Cardiac fibroblast (primary cell): ENCODE measurements at regions not wholly inside any gene's neighbourhood (a gene's known extent, or its start where the extent isn't known, plus 50 kb on each side); places are given as distances from the start of the nearest gene placed in this dataset.
"Not testable (repeated sequence)": the region's sequence is repeated elsewhere in the genome, so short reads cannot be mapped to it uniquely, and the experiment has no call there.

Source experiments
- DNase-seq, 2 donors: peaks; one replicate each; pipeline versions ENCODE4 v3.0.0 to v3.0.0-alpha.2; 2010; ENCODE audit warnings: low read depth in 2 of 2
- H3K4me3 ChIP-seq, 2 donors: replicated peaks in 1 of 2; 1 replicate in 1 of 2; 2 replicates in 1 of 2; pipeline ENCODE4 v1.5.1; 2011; ENCODE audit warnings: low read depth in 2 of 2, low read length in 2 of 2, mild to moderate bottlenecking in 2 of 2, moderate library complexity in 1 of 2
- TF ChIP-seq, protein P1 (sequence below): IDR thresholded peaks from one replicate; pipeline ENCODE4 v1.5.1; 2011; ENCODE audit warnings: low read depth, mild to moderate bottlenecking, low read length, inconsistent platforms

- no peak for DNase-seq
- TF ChIP-seq, protein P1, sequence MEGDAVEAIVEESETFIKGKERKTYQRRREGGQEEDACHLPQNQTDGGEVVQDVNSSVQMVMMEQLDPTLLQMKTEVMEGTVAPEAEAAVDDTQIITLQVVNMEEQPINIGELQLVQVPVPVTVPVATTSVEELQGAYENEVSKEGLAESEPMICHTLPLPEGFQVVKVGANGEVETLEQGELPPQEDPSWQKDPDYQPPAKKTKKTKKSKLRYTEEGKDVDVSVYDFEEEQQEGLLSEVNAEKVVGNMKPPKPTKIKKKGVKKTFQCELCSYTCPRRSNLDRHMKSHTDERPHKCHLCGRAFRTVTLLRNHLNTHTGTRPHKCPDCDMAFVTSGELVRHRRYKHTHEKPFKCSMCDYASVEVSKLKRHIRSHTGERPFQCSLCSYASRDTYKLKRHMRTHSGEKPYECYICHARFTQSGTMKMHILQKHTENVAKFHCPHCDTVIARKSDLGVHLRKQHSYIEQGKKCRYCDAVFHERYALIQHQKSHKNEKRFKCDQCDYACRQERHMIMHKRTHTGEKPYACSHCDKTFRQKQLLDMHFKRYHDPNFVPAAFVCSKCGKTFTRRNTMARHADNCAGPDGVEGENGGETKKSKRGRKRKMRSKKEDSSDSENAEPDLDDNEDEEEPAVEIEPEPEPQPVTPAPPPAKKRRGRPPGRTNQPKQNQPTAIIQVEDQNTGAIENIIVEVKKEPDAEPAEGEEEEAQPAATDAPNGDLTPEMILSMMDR, result no peak
- H3K4me3 ChIP-seq, result no peak overlapping the region
These were observed 116.5 kb upstream of the NETO1 start for GRCh38 chr18:72984290-72984689.

DNA sequence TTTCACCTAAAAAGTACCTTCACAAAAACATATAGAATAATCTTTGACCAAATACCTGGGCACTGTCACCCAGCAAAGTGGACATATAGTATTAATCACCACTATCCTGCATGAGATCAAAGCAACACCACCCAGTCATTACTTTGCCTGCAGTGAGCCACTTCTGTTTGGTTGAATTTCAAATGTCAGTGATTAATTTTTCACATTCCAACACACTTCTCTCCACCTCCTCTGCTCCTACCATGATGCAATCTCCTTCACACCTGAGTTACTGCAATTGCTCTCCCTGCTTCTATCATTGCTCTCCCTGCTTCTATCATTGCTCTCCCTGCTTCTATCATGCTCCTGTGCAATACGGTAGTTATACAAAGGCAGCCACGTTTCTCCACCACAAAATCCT, 106.1 kb upstream of the NETO1 start:
- no peak for DNase-seq
- no peak overlapping the region for H3K4me3 ChIP-seq
- TF ChIP-seq, protein P1, result no peak

DNA sequence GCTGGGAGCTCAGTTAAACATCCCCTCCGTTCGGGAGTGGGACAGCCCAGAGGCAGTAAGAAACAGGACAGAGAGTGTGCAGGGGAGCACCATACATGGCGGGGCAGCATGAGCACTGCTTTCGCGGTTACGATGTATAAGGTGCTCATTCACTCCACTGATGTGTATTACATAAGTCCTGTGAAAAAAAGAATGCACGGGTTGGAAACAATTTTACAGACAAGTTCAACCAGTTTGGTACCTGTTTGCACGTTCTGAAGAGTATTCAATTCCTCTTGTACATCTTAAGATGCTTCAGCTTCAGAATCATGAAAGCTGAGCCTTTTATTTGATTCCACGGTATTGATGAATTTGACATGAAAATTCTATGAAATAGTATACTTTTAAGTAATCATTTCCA, 97.8 kb upstream of the NETO1 start:
- no peak overlapping the region for H3K4me3 ChIP-seq
- TF ChIP-seq, protein P1, result no peak
- no peak for DNase-seq

DNA sequence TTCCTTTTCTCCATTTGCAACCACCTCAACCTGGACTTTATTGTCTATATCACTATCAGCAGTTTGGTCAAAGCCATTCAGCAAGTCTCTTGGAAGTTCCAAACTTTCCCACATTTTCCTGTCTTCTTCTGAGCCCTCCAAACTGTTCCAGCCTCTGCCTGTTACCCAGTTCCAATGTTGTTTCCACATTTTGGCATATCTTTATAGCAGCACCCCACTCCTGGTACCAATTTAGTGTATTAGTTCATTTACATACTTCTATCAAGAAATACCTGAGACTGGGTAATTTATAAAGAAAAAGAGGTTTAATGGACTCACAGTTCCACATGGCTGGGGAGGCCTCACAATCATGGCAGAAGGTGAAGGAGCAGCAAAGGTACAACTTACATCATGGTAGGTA, 90.4 kb upstream of the NETO1 start:
- H3K4me3 ChIP-seq, DNase-seq: not testable (repeated sequence)

- DNase-seq, result no peak
- no peak overlapping the region for H3K4me3 ChIP-seq
- TF ChIP-seq, protein P1, result no peak
These were observed 80.7 kb upstream of the NETO1 start for GRCh38 chr18:72948439-72948838.

GRCh38 chr18:72942766-72943165, 75.0 kb upstream of the NETO1 start:
- no peak for DNase-seq
- H3K4me3 ChIP-seq, result no peak overlapping the region
- TF ChIP-seq, protein P1, result no peak

DNA sequence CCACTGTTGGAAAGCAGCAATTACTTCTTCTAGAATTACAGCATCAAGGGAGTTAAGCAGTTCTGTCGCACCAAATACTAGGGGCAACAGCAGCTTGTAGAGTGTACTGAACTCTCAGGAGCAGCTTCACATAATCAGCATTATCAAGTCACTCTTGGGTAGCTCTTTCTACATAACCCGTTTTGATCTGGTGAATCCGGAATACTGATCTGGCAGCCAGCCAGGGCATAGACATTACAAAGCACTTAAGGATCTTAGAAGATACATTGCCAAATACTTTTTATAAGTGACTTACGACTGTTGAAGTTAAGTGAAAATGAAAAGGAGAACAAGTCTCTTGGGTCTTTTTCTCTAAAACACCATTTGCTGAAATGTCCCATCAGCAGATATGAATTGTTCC, 73.2 kb upstream of the NETO1 start:
- TF ChIP-seq, protein P1, result no peak
- DNase-seq, result peak in 1 of 2 donors; percentile 1
- no peak overlapping the region for H3K4me3 ChIP-seq

- DNase-seq, result no peak
- no peak overlapping the region for H3K4me3 ChIP-seq
- TF ChIP-seq, protein P1, result no peak
These were observed 72.7 kb upstream of the NETO1 start for GRCh38 chr18:72940509-72940908.
